WTC11 (cell line): ENCODE measurements at regions not wholly inside any gene's neighbourhood (a gene's known extent, or its start where the extent isn't known, plus 50 kb on each side); places are given as distances from the start of the nearest gene placed in this dataset.

ENCODE experiments used
- ATAC-seq: fragments of 200-7000 bp; cut with Tn5 transposase; 2 replicates; pipeline ENCODE4 v1.10.0; 2021; ENCODE audit warnings: mild to moderate bottlenecking, moderate library complexity
- CTCF ChIA-PET: fragments of 300-600 bp; sonication (Branson Sonifier 250); formaldehyde crosslinking; loops from one replicate; lab custom pipeline; 2021; ENCODE audit warnings: antibody characterized with exemption; lab: Charles Lee
- POLR2A ChIA-PET: fragments of 350-600 bp; sonication (Branson Sonifier 250); formaldehyde crosslinking; loops from one replicate; lab custom pipeline; 2021; ENCODE audit warnings: antibody characterized with exemption; lab: Charles Lee
- DNase-seq: peaks from one replicate; pipeline ENCODE4 v3.0.0; 2021; ENCODE audit warnings: low spot score
- H3K27ac Mint-ChIP-seq: 2 replicates; pipeline ENCODE4 v1.8.0; 2021; ENCODE audit warnings: mixed read lengths
- H3K27me3 Mint-ChIP-seq: 2 replicates; pipeline ENCODE4 v1.8.0; 2021; ENCODE audit warnings: low read depth, mild to moderate bottlenecking, moderate library complexity, mixed read lengths
- H3K36me3 Mint-ChIP-seq: 2 replicates; pipeline ENCODE4 v1.8.0; 2021; ENCODE audit warnings: mixed read lengths
- H3K4me1 Mint-ChIP-seq: 2 replicates; pipeline ENCODE4 v1.8.0; 2022; ENCODE audit warnings: mixed read lengths
- H3K4me3 Mint-ChIP-seq: 2 replicates; pipeline ENCODE4 v1.8.0; 2021; ENCODE audit warnings: mild to moderate bottlenecking, moderate library complexity, mixed read lengths
- H3K9me3 Mint-ChIP-seq: 2 replicates; pipeline ENCODE4 v1.8.0; 2021; ENCODE audit warnings: mixed read lengths
- AR ChIP-seq: fragments of 250-450 bp; sonication (Bioruptor Pico); IDR thresholded peaks from 2 replicates; pipeline ENCODE4 v1.9.0; 2021; ENCODE audit warnings: mild to moderate bottlenecking
- CBFB ChIP-seq: sonication (generic); formaldehyde crosslinking; IDR thresholded peaks from 2 replicates; pipeline ENCODE4 v1.8.1; 2022; ENCODE audit warnings: mild to moderate bottlenecking, low read depth, missing genetic modification reagents
- CREM ChIP-seq: sonication (generic); formaldehyde crosslinking; IDR thresholded peaks from 2 replicates; pipeline ENCODE4 v1.8.1; 2022; ENCODE audit warnings: mild to moderate bottlenecking, missing genetic modification reagents, moderate library complexity
- CTCF ChIP-seq: fragments of 200-600 bp; IDR thresholded peaks from 2 replicates; pipeline ENCODE4 v1.8.0; 2022; ENCODE audit warnings: antibody characterized with exemption
- ERG ChIP-seq: fragments of 250-450 bp; sonication (Bioruptor Pico); IDR thresholded peaks from 2 replicates; pipeline ENCODE4 v1.8.0; 2021; ENCODE audit warnings: mild to moderate bottlenecking
- ETV6 ChIP-seq: sonication (generic); formaldehyde crosslinking; IDR thresholded peaks from 2 replicates; pipeline ENCODE4 v1.8.1; 2022; ENCODE audit warnings: mild to moderate bottlenecking, missing genetic modification reagents
- FOXJ3 ChIP-seq: sonication (generic); formaldehyde crosslinking; IDR thresholded peaks from 2 replicates; pipeline ENCODE4 v1.9.0; 2021; ENCODE audit warnings: missing genetic modification reagents, mild to moderate bottlenecking, borderline replicate concordance
- IRF1 ChIP-seq: sonication (generic); formaldehyde crosslinking; IDR thresholded peaks from 2 replicates; pipeline ENCODE4 v1.8.0; 2023; ENCODE audit warnings: missing genetic modification reagents
- IRF2 ChIP-seq: sonication (generic); formaldehyde crosslinking; IDR thresholded peaks from 2 replicates; pipeline ENCODE4 v1.8.0; 2022; ENCODE audit warnings: low read depth, missing genetic modification reagents, borderline replicate concordance
- JAZF1 ChIP-seq: fragments of 250-450 bp; sonication (Bioruptor Pico); IDR thresholded peaks from 2 replicates; pipeline ENCODE4 v1.9.0; 2021; ENCODE audit warnings: moderate library complexity, mild to moderate bottlenecking, inconsistent platforms
- KAT7 ChIP-seq: sonication (generic); formaldehyde crosslinking; IDR thresholded peaks from 2 replicates; pipeline ENCODE4 v1.8.1; 2023; ENCODE audit warnings: missing genetic modification reagents, mild to moderate bottlenecking, borderline replicate concordance
- MXD4 ChIP-seq: fragments of 250-450 bp; sonication (Bioruptor Pico); IDR thresholded peaks from 2 replicates; pipeline ENCODE4 v1.8.0; 2021; ENCODE audit warnings: mild to moderate bottlenecking, moderate library complexity, borderline replicate concordance
- NFE2L1 ChIP-seq: sonication (generic); formaldehyde crosslinking; IDR thresholded peaks from 2 replicates; pipeline ENCODE4 v1.8.1; 2023; ENCODE audit warnings: missing genetic modification reagents
- RORB ChIP-seq: fragments of 250-450 bp; sonication (Bioruptor Pico); IDR thresholded peaks from 2 replicates; pipeline ENCODE4 v1.9.0; 2021; ENCODE audit warnings: mild to moderate bottlenecking
- SOX15 ChIP-seq: fragments of 250-450 bp; sonication (Bioruptor Pico); IDR thresholded peaks from 2 replicates; pipeline ENCODE4 v1.9.0; 2021; ENCODE audit warnings: mild to moderate bottlenecking
- TEAD1 ChIP-seq: sonication (generic); formaldehyde crosslinking; IDR thresholded peaks from 2 replicates; pipeline ENCODE4 v1.8.0; 2022; ENCODE audit warnings: mild to moderate bottlenecking, missing genetic modification reagents
- TP53 ChIP-seq: sonication (generic); formaldehyde crosslinking; IDR thresholded peaks from 2 replicates; pipeline ENCODE4 v1.8.1; 2023; ENCODE audit warnings: mild to moderate bottlenecking, missing genetic modification reagents
- ZBTB21 ChIP-seq: sonication (generic); formaldehyde crosslinking; IDR thresholded peaks from 2 replicates; pipeline ENCODE4 v1.8.1; 2023; ENCODE audit warnings: mild to moderate bottlenecking, missing genetic modification reagents, borderline replicate concordance
- ZNF138 ChIP-seq: sonication (generic); formaldehyde crosslinking; conservative IDR thresholded peaks from 2 replicates; pipeline ENCODE4 v1.8.1; 2022; ENCODE audit warnings: mild to moderate bottlenecking, moderate library complexity, missing genetic modification reagents
- ZNF281 ChIP-seq: sonication (generic); formaldehyde crosslinking; IDR thresholded peaks from 2 replicates; pipeline ENCODE4 v1.8.0; 2023; ENCODE audit warnings: mild to moderate bottlenecking, missing genetic modification reagents
- ZNF423 ChIP-seq: fragments of 250-450 bp; sonication (Bioruptor Pico); IDR thresholded peaks from 2 replicates; pipeline ENCODE4 v2.1.2; 2022; ENCODE audit warnings: mild to moderate bottlenecking, moderate library complexity
- ZNF512 ChIP-seq: sonication (generic); formaldehyde crosslinking; IDR thresholded peaks from 2 replicates; pipeline ENCODE4 v1.8.1; 2022; ENCODE audit warnings: missing genetic modification reagents, borderline replicate concordance
- ZNF671 ChIP-seq: fragments of 250-450 bp; sonication (Bioruptor Pico); IDR thresholded peaks from 2 replicates; pipeline ENCODE4 v1.8.0; 2021; ENCODE audit warnings: mild to moderate bottlenecking

GRCh38 chr18:29523371-29523770 lies 1346.4 kb upstream of the CDH2 start:
- Mint-ChIP-seq H3K4me3 (no peak overlapping the region), H3K9me3 (no peaks in the 10 kb centered on the region)
- no peak for ATAC-seq
- no peak for TF ChIP-seq ETV6
- no peak for TF ChIP-seq JAZF1 (CRISPR knock-in tag)
- no peak for TF ChIP-seq IRF2 (CRISPR knock-in tag)
- no peak for TF ChIP-seq TEAD1 (CRISPR knock-in tag)
- no peak for TF ChIP-seq IRF1
- TF ChIP-seq RORB (CRISPR knock-in tag) = no peak
- TF ChIP-seq ZNF671 (CRISPR knock-in tag) = no peak
- no peak for TF ChIP-seq CBFB (CRISPR knock-in tag)
- no peak for TF ChIP-seq ERG
- no peak for TF ChIP-seq ZNF281 (CRISPR knock-in tag)
- no peak for TF ChIP-seq AR (CRISPR knock-in tag)
- no peak for TF ChIP-seq SOX15 (CRISPR knock-in tag)
- TF ChIP-seq ZNF423 = no peak
- TF ChIP-seq FOXJ3 (CRISPR knock-in tag) = no peak
- no peak for TF ChIP-seq MXD4 (CRISPR knock-in tag)
- no peak for TF ChIP-seq ZNF512
- no peak for TF ChIP-seq KAT7 (CRISPR knock-in tag)
- TF ChIP-seq TP53 (CRISPR knock-in tag) = no peak
- TF ChIP-seq NFE2L1 (CRISPR knock-in tag) = no peak
- TF ChIP-seq CREM = no peak
- TF ChIP-seq, all 79 proteins: peak for 0
- POLR2A ChIA-PET = no interaction called here
- H3K27me3 Mint-ChIP-seq = no peaks in the 10 kb centered on the region
- no peak for DNase-seq
- H3K27ac Mint-ChIP-seq = no peak overlapping the region
- peaks cover 4% of the 10 kb centered on the region; the same call in 1 of the 2 replicates for H3K4me1 Mint-ChIP-seq
- CTCF ChIA-PET = no interaction called here
- no peaks in the 10 kb centered on the region for H3K36me3 Mint-ChIP-seq

GRCh38 chr18:29512761-29513160 lies 1335.8 kb upstream of the CDH2 start:
- no peaks in the 10 kb centered on the region for H3K4me1 Mint-ChIP-seq
- H3K27me3 Mint-ChIP-seq = no peaks in the 10 kb centered on the region
- POLR2A ChIA-PET = no interaction called here
- ATAC-seq (no peak), DNase-seq (no peak)
- no peak overlapping the region for H3K4me3 Mint-ChIP-seq
- CTCF ChIA-PET = no interaction called here
- no peak overlapping the region for H3K27ac Mint-ChIP-seq
- no peaks in the 10 kb centered on the region for H3K36me3 Mint-ChIP-seq
- H3K9me3 Mint-ChIP-seq = peaks cover 4% of the 10 kb centered on the region
- TF ChIP-seq ZNF138 (CRISPR knock-in tag) (no peak), ZBTB21 (no peak), ZNF512 (no peak), CTCF (no peak)
